A549 (cell line): ENCODE measurements at regions not wholly inside any gene's neighbourhood (a gene's known extent, or its start where the extent isn't known, plus 50 kb on each side); places are given as distances from the start of the nearest gene placed in this dataset.

Experiments used
- ATAC-seq, 2 experiments: fragments of 200-7000 bp in 1 of 2; fragments of >200 bp in 1 of 2; cut with Nextera tagmentation in 1 of 2; cut with Tn5 transposase in 1 of 2; 3 replicates each; pipeline versions ENCODE4 v1.8.0 to v1.9.1; 2018 to 2020; ENCODE audit warnings: mild to moderate bottlenecking in 1 of 2, moderate library complexity in 1 of 2
- CTCF ChIA-PET: fragments of 300-600 bp; sonication (Branson Sonifier 250); formaldehyde crosslinking; extraction: SDS; loops from one replicate; lab custom pipeline; 2021; ENCODE audit warnings: antibody characterized with exemption, inconsistent platforms; lab: Yijun Ruan, JAX
- POLR2A ChIA-PET: fragments of 350-600 bp; formaldehyde crosslinking; extraction: SDS; loops from one replicate; lab custom pipeline; 2021; ENCODE audit warnings: antibody characterized with exemption, inconsistent platforms; lab: Yijun Ruan, JAX
- DNase-seq, 2 experiments: peaks; one replicate each; pipeline versions ENCODE4 v3.0.0 to v3.0.0-alpha.2; 2011 to 2016; ENCODE audit warnings: low read depth in 1 of 2, low spot score in 1 of 2
- FAIRE-seq: peaks from 2 replicates; lab custom pipeline; 2011; peaks lifted over from hg19 to GRCh38; lab: Jason Lieb, UNC
- H3K27ac ChIP-seq, 2 experiments: fragments of >200 bp; sonication (Bioruptor Twin); formaldehyde crosslinking; 3 replicates each; pipeline ENCODE4 v1.5.1; 2016 to 2017
- H3K4me1 ChIP-seq: fragments of >200 bp; sonication (Bioruptor Twin); formaldehyde crosslinking; 3 replicates; pipeline ENCODE4 v1.6.1; 2016
- H3K4me2 ChIP-seq: fragments of >200 bp; sonication (Bioruptor Twin); formaldehyde crosslinking; 3 replicates; pipeline ENCODE4 v1.6.1; 2016
- H3K4me3 ChIP-seq: fragments of >200 bp; sonication (Bioruptor Twin); formaldehyde crosslinking; 3 replicates; pipeline ENCODE4 v1.5.1; 2016
- H3K9me3 ChIP-seq: fragments of >200 bp; sonication (Bioruptor Twin); formaldehyde crosslinking; 3 replicates; pipeline ENCODE4 v1.6.1; 2016
- BHLHE40 ChIP-seq: IDR thresholded peaks from 2 replicates; pipeline ENCODE4 v1.6.1; 2012; ENCODE audit warnings: low read depth, low read length, inconsistent platforms
- CBX2 ChIP-seq: fragments of 200-600 bp; sonication (generic); IDR thresholded peaks from 2 replicates; pipeline ENCODE4 v1.6.1; 2016; ENCODE audit warnings: low read depth, mild to moderate bottlenecking, borderline replicate concordance
- CBX8 ChIP-seq: fragments of 200-600 bp; sonication (generic); IDR thresholded peaks from 2 replicates; pipeline ENCODE4 v1.6.1; 2016
- CHD2 ChIP-seq: fragments of 150-350 bp; IDR thresholded peaks from 2 replicates; pipeline ENCODE4 v1.6.1; 2014; ENCODE audit warnings: low read length; ENCODE audit not compliant: partially characterized antibody
- GATA3 ChIP-seq: IDR thresholded peaks from 2 replicates; pipeline ENCODE4 v1.6.1; 2012; ENCODE audit warnings: borderline replicate concordance
- JUN ChIP-seq, 2 experiments: fragments of >200 bp; sonication (Bioruptor Twin); formaldehyde crosslinking; IDR thresholded peaks; 2 replicates in 1 of 2; 3 replicates in 1 of 2; pipeline ENCODE4 v1.6.1; 2016 to 2017
- KDM1A ChIP-seq: fragments of 200-600 bp; sonication (generic); IDR thresholded peaks from 2 replicates; pipeline ENCODE4 v1.6.1; 2016; ENCODE audit warnings: low read depth, mild to moderate bottlenecking
- MAZ ChIP-seq: fragments of 150-350 bp; IDR thresholded peaks from 2 replicates; pipeline ENCODE4 v1.6.1; 2014; ENCODE audit warnings: antibody characterized with exemption, low read depth, low read length, borderline replicate concordance
- NPAS2 ChIP-seq: fragments of 250-450 bp; sonication (Bioruptor Pico); IDR thresholded peaks from 2 replicates; pipeline ENCODE4 v1.8.0; 2022; ENCODE audit warnings: mild to moderate bottlenecking, moderate library complexity, borderline replicate concordance
- POLR2AphosphoS2 ChIP-seq: conservative IDR thresholded peaks from 2 replicates; pipeline ENCODE4 v1.6.1; 2012; ENCODE audit warnings: low read length, improper control_type of control experiment, inconsistent platforms
- SREBF2 ChIP-seq: fragments of 450-650 bp; IDR thresholded peaks from 2 replicates; pipeline ENCODE4 v1.6.1; 2014; ENCODE audit warnings: mild to moderate bottlenecking, moderate library complexity
- TFCP2L1 ChIP-seq: fragments of 250-450 bp; sonication (Bioruptor Pico); IDR thresholded peaks from 2 replicates; pipeline ENCODE4 v1.5.0; 2021; ENCODE audit warnings: mild to moderate bottlenecking
- TP53 ChIP-seq: fragments of 250-450 bp; sonication (Bioruptor Pico); IDR thresholded peaks from 2 replicates; pipeline ENCODE4 v1.5.0; 2021; ENCODE audit warnings: mild to moderate bottlenecking, moderate library complexity
- ZSCAN20 ChIP-seq: fragments of 250-450 bp; sonication (Bioruptor Pico); IDR thresholded peaks from 2 replicates; pipeline ENCODE4 v1.8.0; 2022; ENCODE audit warnings: mild to moderate bottlenecking, moderate library complexity
- WGBS: methylation state at CpG from one replicate; pipeline ENCODE4 v1.1.6; 2017; ENCODE audit errors: missing lambda C conversion rate; 5-methylcytosine and 5-hydroxymethylcytosine counted together
- TF ChIP-seq, protein P1 (sequence below): IDR thresholded peaks from 2 replicates; pipeline ENCODE4 v1.6.1; 2012
- TF ChIP-seq, protein P2 (sequence below): fragments of 450-650 bp; IDR thresholded peaks from 2 replicates; pipeline ENCODE4 v1.6.1; 2014; ENCODE audit warnings: antibody characterized with exemption
- TF ChIP-seq, protein P3 (sequence below): IDR thresholded peaks from 2 replicates; pipeline ENCODE4 v1.6.1; 2012; ENCODE audit warnings: low read depth, borderline replicate concordance
- TF ChIP-seq, protein P4 (sequence below): fragments of 150-350 bp; IDR thresholded peaks from 2 replicates; pipeline ENCODE4 v1.6.1; 2014; ENCODE audit warnings: low read depth, mild to moderate bottlenecking, low read length
- TF ChIP-seq, protein P5 (sequence below): fragments of 200-600 bp; sonication (generic); IDR thresholded peaks from 2 replicates; pipeline ENCODE4 v1.6.1; 2016; ENCODE audit warnings: antibody characterized with exemption, mild to moderate bottlenecking, moderate library complexity
- TF ChIP-seq, protein P6 (sequence below): fragments of 250-450 bp; sonication (Bioruptor Pico); IDR thresholded peaks from 2 replicates; pipeline ENCODE4 v1.5.0; 2020; ENCODE audit warnings: low read depth, mild to moderate bottlenecking, moderate library complexity
- TF ChIP-seq, protein P7 (sequence below): IDR thresholded peaks from 2 replicates; pipeline ENCODE4 v1.6.1; 2012
- TF ChIP-seq, protein P8 (sequence below): fragments of >200 bp; sonication (Bioruptor Twin); formaldehyde crosslinking; IDR thresholded peaks from 3 replicates; pipeline ENCODE4 v1.5.1; 2016

DNA sequence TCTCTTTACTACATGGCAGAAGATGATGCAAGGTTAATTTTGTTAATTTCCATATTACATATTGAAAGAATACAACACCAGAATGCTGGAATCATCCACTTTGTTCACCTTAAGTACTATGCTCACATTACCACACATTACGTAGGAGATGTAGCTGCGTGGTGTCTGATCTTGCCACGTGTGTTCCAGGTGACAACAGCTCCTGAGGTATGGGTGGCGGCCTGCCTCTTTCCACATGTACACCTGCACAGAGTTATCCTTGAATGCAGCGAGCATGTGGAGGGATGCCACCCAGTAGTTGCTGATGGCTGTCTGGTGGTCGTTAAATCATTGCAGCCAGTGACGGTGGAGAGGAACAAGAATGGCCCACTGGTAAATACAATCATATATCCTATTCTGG, 740.5 kb upstream of the EEF2KMT start:
- WGBS: 10% methylated on average over 7 of the region's 7 CpGs
- Histone ChIP-seq H3K4me3 (no peak overlapping the region), H3K27ac (no peak overlapping the region), H3K9me3 (no peaks in the 10 kb centered on the region; the same call in 2 of the 3 replicates), H3K4me1 (no peaks in the 10 kb centered on the region), H3K4me2 (no peak overlapping the region)
- POLR2A ChIA-PET: no interaction called here
- DNase-seq: no peak
- CTCF ChIA-PET: no interaction called here
- TF ChIP-seq JUN (IDR thresholded peaks at IDR 0.05) (no peak), KDM1A (no peak), MAZ (no peak), POLR2AphosphoS2 (no peak), SREBF2 (no peak), GATA3 (no peak), CBX2 (no peak), CHD2 (no peak), BHLHE40 (no peak), TFCP2L1 (no peak), NPAS2 (CRISPR knock-in tag) (no peak)
- TF ChIP-seq, protein P1, sequence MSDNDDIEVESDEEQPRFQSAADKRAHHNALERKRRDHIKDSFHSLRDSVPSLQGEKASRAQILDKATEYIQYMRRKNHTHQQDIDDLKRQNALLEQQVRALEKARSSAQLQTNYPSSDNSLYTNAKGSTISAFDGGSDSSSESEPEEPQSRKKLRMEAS: no peak
- TF ChIP-seq, protein P2, sequence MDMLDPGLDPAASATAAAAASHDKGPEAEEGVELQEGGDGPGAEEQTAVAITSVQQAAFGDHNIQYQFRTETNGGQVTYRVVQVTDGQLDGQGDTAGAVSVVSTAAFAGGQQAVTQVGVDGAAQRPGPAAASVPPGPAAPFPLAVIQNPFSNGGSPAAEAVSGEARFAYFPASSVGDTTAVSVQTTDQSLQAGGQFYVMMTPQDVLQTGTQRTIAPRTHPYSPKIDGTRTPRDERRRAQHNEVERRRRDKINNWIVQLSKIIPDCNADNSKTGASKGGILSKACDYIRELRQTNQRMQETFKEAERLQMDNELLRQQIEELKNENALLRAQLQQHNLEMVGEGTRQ: no peak
- TF ChIP-seq, protein P3, sequence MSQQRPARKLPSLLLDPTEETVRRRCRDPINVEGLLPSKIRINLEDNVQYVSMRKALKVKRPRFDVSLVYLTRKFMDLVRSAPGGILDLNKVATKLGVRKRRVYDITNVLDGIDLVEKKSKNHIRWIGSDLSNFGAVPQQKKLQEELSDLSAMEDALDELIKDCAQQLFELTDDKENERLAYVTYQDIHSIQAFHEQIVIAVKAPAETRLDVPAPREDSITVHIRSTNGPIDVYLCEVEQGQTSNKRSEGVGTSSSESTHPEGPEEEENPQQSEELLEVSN: no peak
- TF ChIP-seq, protein P4, sequence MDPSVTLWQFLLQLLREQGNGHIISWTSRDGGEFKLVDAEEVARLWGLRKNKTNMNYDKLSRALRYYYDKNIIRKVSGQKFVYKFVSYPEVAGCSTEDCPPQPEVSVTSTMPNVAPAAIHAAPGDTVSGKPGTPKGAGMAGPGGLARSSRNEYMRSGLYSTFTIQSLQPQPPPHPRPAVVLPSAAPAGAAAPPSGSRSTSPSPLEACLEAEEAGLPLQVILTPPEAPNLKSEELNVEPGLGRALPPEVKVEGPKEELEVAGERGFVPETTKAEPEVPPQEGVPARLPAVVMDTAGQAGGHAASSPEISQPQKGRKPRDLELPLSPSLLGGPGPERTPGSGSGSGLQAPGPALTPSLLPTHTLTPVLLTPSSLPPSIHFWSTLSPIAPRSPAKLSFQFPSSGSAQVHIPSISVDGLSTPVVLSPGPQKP: no peak
- TF ChIP-seq, protein P5, sequence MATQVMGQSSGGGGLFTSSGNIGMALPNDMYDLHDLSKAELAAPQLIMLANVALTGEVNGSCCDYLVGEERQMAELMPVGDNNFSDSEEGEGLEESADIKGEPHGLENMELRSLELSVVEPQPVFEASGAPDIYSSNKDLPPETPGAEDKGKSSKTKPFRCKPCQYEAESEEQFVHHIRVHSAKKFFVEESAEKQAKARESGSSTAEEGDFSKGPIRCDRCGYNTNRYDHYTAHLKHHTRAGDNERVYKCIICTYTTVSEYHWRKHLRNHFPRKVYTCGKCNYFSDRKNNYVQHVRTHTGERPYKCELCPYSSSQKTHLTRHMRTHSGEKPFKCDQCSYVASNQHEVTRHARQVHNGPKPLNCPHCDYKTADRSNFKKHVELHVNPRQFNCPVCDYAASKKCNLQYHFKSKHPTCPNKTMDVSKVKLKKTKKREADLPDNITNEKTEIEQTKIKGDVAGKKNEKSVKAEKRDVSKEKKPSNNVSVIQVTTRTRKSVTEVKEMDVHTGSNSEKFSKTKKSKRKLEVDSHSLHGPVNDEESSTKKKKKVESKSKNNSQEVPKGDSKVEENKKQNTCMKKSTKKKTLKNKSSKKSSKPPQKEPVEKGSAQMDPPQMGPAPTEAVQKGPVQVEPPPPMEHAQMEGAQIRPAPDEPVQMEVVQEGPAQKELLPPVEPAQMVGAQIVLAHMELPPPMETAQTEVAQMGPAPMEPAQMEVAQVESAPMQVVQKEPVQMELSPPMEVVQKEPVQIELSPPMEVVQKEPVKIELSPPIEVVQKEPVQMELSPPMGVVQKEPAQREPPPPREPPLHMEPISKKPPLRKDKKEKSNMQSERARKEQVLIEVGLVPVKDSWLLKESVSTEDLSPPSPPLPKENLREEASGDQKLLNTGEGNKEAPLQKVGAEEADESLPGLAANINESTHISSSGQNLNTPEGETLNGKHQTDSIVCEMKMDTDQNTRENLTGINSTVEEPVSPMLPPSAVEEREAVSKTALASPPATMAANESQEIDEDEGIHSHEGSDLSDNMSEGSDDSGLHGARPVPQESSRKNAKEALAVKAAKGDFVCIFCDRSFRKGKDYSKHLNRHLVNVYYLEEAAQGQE: no peak
- ATAC-seq: no peak
- no peak for FAIRE-seq

DNA sequence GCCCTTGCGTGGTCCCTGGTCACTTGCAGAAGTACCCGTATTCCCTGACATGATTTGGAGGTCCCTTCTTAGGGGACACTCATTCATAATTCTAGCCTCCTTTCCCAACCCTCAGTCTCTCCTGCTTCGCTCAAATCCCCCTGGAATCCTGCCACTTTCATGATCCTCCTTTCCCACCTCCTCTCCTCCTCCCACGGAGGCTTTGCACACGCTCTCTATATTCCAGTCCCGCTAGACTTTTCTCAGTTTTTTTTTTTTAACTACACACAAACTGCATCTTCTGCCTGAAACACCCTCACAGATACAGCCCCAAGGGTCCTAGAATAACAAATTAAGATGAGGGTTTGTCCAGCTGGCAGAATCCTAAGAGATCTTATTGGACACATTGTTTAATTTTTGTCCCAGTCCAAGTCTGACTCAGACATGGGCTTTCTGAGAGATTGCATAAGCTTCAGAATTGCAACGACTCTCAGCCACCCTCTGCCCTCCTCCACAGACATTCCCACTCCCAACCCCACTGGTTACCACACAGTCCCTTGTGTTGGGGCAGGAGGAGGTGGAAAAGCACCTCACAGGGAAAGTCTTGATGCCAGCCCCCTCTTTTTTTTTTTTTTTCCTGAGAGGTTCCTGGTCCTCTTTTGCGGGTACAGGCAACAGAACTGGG, 739.5 kb upstream of the EEF2KMT start:
- TF ChIP-seq TP53 (CRISPR knock-in tag) (no peak), ZSCAN20 (CRISPR knock-in tag) (no peak), CBX8 (no peak), CHD2 (no peak), KDM1A (no peak)
- TF ChIP-seq, protein P6, sequence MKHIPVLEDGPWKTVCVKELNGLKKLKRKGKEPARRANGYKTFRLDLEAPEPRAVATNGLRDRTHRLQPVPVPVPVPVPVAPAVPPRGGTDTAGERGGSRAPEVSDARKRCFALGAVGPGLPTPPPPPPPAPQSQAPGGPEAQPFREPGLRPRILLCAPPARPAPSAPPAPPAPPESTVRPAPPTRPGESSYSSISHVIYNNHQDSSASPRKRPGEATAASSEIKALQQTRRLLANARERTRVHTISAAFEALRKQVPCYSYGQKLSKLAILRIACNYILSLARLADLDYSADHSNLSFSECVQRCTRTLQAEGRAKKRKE (CRISPR knock-in tag): no peak
- TF ChIP-seq, protein P7, sequence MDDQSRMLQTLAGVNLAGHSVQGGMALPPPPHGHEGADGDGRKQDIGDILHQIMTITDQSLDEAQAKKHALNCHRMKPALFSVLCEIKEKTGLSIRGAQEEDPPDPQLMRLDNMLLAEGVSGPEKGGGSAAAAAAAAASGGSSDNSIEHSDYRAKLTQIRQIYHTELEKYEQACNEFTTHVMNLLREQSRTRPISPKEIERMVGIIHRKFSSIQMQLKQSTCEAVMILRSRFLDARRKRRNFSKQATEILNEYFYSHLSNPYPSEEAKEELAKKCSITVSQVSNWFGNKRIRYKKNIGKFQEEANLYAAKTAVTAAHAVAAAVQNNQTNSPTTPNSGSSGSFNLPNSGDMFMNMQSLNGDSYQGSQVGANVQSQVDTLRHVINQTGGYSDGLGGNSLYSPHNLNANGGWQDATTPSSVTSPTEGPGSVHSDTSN: no peak
- TF ChIP-seq, protein P8, sequence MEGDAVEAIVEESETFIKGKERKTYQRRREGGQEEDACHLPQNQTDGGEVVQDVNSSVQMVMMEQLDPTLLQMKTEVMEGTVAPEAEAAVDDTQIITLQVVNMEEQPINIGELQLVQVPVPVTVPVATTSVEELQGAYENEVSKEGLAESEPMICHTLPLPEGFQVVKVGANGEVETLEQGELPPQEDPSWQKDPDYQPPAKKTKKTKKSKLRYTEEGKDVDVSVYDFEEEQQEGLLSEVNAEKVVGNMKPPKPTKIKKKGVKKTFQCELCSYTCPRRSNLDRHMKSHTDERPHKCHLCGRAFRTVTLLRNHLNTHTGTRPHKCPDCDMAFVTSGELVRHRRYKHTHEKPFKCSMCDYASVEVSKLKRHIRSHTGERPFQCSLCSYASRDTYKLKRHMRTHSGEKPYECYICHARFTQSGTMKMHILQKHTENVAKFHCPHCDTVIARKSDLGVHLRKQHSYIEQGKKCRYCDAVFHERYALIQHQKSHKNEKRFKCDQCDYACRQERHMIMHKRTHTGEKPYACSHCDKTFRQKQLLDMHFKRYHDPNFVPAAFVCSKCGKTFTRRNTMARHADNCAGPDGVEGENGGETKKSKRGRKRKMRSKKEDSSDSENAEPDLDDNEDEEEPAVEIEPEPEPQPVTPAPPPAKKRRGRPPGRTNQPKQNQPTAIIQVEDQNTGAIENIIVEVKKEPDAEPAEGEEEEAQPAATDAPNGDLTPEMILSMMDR: no peak
- WGBS: 8% methylated on average over 8 of the region's 8 CpGs
- Histone ChIP-seq H3K4me2 (no peak overlapping the region), H3K9me3 (no peaks in the 10 kb centered on the region; the same call in 2 of the 3 replicates), H3K4me1 (no peaks in the 10 kb centered on the region), H3K27ac (no peak overlapping the region), H3K4me3 (no peak overlapping the region)
- ATAC-seq (no peak), FAIRE-seq (no peak), DNase-seq (no peak)
- POLR2A ChIA-PET: no interaction called here
- CTCF ChIA-PET: no interaction called here
